Smooth muscle cell of the brain vasculature (primary cell): ENCODE measurements at regions not wholly inside any gene's neighbourhood (a gene's known extent, or its start where the extent isn't known, plus 50 kb on each side); places are given as distances from the start of the nearest gene placed in this dataset.

Experiments used
- DNase-seq: peaks from one replicate; pipeline ENCODE4 v3.0.0-alpha.2; 2012; ENCODE audit warnings: low read depth, low spot score

- DNase-seq, result no peak
These were observed 256.4 kb upstream of the SOX21 start for GRCh38 chr13:94968757-94969086.

- DNase-seq, result no peak
These were observed 255.9 kb upstream of the SOX21 start for GRCh38 chr13:94968040-94968756.

GRCh38 chr13:94967183-94968039 lies 255.1 kb upstream of the SOX21 start:
- no peak for DNase-seq

GRCh38 chr13:94966422-94966955 lies 254.1 kb upstream of the SOX21 start:
- no peak for DNase-seq

GRCh38 chr13:94959626-94960025 lies 247.3 kb upstream of the SOX21 start:
- no peak for DNase-seq

GRCh38 chr13:94956417-94957110 lies 244.2 kb upstream of the SOX21 start:
- DNase-seq, result no peak

- DNase-seq, result no peak
These were observed 240.4 kb upstream of the SOX21 start for GRCh38 chr13:94952787-94953186.

- DNase-seq, result no peak
These were observed 238.0 kb upstream of the SOX21 start for GRCh38 chr13:94950303-94950702.

- no peak for DNase-seq
These were observed 235.6 kb upstream of the SOX21 start for GRCh38 chr13:94947965-94948371.

GRCh38 chr13:94947392-94947791 lies 235.0 kb upstream of the SOX21 start:
- no peak for DNase-seq

- DNase-seq, result no peak
These were observed 233.7 kb upstream of the SOX21 start for GRCh38 chr13:94946039-94946438.

GRCh38 chr13:94938124-94938523 lies 225.8 kb upstream of the SOX21 start:
- DNase-seq, result no peak

- no peak for DNase-seq
These were observed 224.3 kb upstream of the SOX21 start for GRCh38 chr13:94936633-94937032.

- no peak for DNase-seq
These were observed 221.6 kb upstream of the SOX21 start for GRCh38 chr13:94933936-94934335.

- no peak for DNase-seq
These were observed 220.9 kb upstream of the SOX21 start for GRCh38 chr13:94933230-94933751.

- DNase-seq, result no peak
These were observed 215.9 kb upstream of the SOX21 start for GRCh38 chr13:94928127-94928775.

GRCh38 chr13:94925263-94925662 lies 212.9 kb upstream of the SOX21 start:
- no peak for DNase-seq

GRCh38 chr13:94921181-94921580 lies 208.8 kb upstream of the SOX21 start:
- no peak for DNase-seq

- no peak for DNase-seq
These were observed 208.2 kb upstream of the SOX21 start for GRCh38 chr13:94920578-94920977.

GRCh38 chr13:94917824-94918223 lies 205.5 kb upstream of the SOX21 start:
- DNase-seq, result no peak

GRCh38 chr13:94914895-94915294 lies 202.6 kb upstream of the SOX21 start:
- no peak for DNase-seq

- no peak for DNase-seq
These were observed 194.3 kb upstream of the SOX21 start for GRCh38 chr13:94906605-94907004.
